HG03066 (cell line): ENCODE measurements at regions not wholly inside any gene's neighbourhood (a gene's known extent, or its start where the extent isn't known, plus 50 kb on each side); places are given as distances from the start of the nearest gene placed in this dataset.

Source experiments
- ATAC-seq: cut with Tn5 transposase; IDR thresholded peaks from one replicate; pipeline ENCODE4 v1.9.1; 2021; ENCODE audit warnings: low read depth; ENCODE audit not compliant: unreplicated experiment

DNA sequence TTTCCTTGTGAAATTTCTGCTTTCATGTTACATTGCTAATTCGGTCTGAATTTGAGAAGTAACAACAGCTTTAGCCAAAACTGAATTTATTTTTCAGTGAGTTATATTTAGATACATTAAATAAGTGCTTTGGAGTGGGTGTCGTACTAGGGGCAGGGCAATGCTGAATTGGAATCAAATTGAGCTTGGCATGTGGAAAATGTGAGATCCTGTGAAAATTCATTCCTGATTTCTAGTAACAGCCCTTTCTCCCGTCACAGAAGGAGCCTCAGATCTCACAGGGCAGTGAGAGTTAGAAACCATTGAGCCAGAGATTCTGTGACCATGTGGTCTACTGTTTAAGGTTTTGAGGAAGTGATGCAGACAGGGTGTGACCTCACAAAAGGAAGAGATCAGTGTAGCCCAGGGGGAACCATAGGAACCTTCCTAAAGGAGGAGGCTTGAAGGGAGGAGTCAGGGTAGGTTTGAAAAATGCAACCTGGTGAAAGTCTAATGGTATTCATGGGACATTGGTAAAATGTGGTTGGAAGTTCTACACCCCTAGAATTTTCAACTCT, 1136.8 kb downstream of the AACS start:
- no peak for ATAC-seq

DNA sequence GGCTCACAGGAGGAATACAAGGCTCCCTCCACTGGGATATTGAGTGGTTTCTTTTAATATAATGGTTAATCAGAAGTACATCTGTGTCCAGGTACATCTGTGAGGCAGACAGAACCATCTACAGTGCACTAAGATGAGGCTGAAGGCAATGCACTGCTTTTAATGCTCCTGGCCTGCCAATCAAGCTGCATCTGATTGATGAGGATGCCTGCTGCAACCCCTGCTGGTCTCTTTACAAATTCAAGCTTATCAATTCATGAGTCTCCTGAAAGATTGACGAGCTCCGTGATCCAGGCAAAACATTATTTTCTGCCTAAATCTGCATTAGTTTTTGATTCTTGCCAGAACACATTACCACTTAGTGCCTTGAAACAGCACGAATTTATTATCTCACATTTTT, 1139.1 kb downstream of the AACS start:
- ATAC-seq: no peak

DNA sequence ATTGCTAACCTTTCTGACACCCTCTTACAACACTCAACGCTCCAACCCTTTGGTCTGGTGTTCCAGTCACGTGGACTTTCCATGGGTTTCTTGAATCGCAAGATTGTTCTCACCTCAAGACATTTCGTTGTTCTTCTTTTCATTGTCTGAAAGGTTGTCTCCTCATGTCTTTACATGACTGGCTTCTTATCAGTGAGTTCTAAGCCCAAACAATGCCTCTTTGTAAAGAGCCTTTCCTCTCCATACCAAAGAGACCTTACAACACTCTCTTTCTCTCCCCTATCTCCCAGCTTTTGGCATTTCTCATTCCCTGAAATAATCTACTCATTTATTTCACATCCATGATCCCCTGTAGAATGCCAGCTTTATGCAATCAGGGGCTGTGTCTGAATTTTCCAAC, 1144.8 kb downstream of the AACS start:
- ATAC-seq: no peak

DNA sequence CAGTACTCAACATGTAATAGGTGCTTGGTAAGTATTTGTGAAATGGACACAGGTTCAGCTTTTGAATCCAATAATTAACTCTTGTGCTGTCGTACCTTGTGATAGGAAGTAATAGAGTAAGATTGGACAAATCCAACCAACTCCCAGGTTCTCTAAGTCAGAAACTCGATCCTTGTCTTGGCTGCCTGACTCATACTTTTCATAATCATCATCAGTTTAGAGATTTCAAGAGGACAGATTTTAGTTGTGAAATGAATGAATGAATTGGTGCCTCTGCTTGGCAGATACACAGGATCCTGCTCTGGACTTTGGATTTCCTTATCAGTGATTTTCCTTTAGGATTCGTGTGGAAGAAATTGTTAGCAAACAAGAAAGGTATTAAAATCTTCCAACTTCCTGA, 1145.2 kb downstream of the AACS start:
- ATAC-seq: no peak

DNA sequence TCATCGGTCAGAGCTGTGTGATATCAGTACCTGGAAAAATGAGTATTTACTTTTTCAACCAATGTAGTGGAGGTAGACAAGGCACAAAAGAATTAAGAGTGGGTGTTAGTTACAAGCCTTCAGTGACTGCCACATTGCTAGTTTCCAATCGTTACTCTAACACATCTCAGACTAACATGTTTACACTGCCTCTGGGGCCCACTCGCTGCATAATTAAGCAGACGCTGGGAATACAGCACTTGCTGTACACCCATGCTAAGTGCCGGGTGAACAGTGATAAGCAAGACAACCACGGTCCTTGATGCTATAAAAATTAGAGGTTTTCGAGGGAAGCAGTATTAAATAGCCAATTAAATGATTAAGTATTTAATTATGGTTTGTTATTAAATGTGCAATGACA, 1147.6 kb downstream of the AACS start:
- no peak for ATAC-seq

DNA sequence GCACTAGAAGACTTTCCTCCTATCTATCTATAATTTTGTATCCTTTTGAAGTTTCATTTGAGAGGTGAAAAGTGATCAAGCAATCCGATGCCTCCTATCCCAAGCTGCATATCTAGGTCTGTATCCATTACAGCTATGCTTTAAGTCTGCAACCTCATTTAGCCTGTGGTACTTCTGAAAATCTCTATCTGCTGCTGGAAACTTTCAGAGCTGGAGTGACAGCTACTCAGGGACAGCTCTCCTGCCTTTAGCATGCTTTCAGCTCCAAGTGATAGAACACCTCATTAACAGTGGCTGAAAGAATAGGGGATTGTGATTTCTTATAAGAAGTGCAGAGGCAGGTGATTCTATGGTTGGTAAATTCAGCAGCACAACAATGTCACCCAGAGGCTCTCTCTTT, 1153.5 kb downstream of the AACS start:
- ATAC-seq: no peak

DNA sequence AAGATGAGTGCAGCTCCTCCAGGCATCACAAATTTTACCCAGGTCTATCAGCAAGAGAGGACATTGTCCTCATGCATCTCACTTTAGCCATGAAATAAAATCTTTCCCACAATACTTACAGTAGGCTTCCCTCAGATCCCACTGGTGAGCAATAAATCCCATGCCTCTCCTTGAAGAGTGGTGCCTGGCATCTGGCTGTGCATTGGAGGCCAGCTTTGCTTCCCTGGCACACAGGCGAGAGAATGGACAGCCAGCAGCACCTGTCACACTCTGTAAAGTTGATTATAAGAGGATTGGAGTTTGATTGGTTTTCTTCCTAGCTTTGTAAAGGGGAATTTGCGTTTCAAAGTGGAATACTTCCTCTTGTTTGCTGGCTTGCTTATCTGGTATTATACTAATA, 1153.9 kb downstream of the AACS start:
- no peak for ATAC-seq

DNA sequence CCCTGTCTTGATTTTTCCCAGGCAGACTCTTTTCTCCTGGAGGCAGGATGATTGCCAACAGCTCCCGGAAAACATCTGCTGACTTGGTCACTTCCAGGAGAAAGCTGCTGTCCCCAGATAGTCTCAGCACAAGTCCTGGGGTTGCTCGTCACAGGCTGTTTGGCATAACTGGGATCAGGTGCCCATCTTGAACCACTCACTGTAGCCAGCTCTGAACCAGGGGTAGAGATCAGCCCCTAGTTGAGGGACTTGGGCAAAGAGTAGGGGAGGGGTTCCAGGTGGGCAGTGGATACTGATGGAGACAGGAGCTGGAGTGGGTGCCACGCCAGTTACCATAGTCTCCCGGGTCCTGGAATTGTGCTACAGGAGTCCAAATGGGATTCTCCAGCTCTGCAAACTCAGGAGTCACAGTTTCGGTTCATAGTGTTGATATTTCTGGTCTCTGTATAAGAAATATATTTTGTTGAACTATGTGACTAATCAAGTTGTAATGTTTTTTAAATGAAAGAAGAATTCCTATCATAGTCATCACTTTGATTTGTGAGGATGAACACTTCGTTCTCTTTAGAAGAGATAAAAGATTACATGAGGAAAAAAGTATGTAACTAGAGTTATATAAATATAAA, 1154.5 kb downstream of the AACS start:
- ATAC-seq: no peak

DNA sequence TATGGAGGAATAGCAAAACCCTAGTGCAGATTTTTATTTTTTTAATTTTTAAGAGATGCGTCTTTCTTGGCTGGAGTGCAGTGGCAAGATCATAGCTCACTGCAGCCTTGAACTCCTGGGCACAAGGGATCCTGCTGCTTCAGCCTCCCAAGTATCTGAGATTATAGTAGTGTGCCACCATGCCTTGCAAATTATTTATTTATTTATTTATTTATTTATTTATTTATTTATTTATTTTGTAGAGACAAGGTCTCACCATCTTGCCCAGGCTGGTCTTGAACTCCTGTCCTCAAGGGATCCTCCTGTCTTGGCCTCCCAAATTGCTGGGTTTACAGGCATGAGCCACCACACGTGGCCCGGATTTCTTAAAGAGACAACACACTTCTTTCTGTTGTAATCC, 1158.8 kb downstream of the AACS start:
- no peak for ATAC-seq

DNA sequence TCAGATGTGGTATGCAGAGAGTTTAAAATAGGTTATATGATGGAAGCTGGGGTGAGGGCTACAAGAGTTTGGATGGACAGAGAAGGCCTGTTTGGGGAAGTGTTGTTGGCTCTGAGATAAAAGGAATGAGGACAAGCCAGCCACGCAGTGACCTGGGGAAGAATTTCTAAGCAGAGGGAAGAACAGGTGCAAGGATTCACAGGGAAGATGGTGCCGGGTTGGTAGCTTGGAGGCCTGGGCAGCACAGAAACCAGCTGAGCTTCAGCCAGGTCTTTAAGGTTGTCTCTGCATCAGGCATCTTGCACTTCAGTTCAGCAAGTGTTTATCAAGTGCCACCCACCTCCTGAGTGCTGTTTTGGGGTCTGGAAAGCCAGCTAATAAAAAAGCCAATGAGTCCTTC, 1163.7 kb downstream of the AACS start:
- no peak for ATAC-seq

DNA sequence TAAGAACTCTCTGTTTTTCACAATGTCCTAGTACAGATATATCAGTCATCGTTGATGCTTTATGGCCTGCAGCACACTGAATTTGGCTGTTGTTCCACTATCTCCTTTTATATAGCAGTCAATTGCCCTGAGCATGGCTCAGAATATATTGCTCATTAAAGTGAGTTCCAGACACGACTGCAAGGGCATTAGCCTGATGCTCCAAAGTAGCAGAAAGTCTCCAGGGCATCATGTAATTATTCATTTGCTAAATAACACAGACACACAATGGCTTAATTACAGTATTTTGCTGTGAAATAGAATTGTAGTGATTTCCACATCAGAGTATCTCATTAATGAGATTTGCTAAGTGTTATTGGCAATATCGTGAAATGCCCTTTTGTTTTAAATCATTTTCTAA, 1167.5 kb downstream of the AACS start:
- no peak for ATAC-seq

DNA sequence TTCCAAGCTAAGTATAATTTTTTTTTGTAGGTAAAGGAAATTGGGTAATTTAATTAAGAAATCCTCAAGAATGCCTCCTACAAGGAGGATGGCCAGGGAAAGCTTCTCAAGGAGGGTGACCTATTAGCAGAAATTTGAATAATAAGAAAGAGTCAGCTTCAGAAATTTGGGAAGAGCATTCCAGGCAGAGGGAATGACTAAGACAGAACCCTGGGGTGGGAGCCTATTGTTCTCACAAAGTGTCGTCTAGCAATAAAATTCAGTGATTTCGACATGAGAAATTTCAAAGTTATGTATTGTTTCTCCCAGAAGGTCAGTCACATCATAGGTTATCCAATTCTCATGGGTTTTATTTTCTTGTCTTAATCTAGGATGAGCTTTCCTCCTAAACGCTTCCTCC, 1168.4 kb downstream of the AACS start:
- no peak for ATAC-seq

DNA sequence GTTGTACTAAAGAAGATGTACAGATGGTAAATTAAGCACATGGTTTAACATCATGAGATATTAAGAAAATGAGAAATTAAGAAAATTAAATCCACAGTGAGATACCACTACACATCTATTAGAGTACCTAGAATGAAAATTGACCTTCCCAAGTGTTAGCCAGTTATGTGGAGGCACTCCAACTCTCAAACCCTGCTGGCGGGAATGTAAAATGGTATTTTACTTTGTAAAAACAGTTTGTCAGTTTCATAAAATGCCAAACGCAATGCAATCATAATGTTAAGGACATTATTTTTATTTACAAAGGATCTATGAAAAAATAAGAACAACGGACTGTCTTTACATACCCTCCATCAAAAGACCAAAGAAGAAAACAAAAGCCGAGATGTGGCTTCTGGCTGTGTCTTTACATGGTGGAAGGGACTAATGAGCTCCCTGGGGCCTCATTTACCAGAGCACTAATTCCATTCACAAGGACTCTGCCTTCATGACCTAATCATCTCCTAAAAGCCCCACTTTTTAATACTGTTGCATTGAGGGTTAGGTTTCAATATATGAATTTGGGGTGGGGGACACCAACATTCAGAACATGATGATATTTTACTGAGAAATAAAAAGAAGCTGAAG, 1178.7 kb downstream of the AACS start:
- no peak for ATAC-seq

DNA sequence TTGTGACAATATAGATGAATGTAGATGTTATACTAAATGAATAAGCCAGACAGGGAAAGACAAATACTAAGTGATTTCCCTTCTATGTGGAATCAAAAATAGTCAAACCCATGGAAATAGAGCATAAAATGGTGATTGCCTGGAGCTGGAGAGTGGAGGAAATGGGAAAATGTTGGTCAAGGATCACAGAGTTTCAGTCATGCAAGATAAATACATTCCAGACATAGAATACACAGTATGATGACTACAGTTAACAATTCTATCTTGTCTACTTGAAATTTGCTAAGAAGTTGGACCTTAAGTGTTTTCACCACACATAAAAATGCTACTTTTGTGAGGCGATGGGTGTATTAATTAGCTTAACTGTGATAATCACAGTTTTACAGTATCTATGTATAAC, 1182.7 kb downstream of the AACS start:
- ATAC-seq: no peak

DNA sequence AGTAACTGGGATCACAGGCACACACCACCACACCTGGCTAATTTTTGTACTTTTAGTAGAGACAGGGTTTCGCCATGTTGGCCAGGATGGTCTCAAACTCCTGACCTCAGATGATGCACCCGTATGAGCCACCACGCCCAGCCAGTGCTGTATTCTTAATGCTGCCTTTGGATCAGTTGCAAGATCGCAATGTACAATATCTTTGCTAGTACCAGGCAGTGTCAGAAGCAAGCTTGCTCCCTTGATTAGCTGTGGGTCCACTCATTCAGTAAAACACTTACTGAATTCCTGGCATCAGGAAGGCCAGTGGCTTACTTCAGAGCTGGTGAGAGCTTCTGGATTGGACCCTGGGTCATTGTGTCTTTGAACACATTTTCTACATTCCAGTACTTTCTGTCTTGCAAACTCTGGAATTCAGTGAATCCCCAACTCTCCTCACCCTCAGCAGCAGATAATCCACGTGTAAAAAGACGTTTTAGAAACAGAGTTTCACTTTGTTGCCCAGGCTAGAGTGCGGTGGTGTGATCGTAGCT, 1183.7 kb downstream of the AACS start:
- no peak for ATAC-seq

DNA sequence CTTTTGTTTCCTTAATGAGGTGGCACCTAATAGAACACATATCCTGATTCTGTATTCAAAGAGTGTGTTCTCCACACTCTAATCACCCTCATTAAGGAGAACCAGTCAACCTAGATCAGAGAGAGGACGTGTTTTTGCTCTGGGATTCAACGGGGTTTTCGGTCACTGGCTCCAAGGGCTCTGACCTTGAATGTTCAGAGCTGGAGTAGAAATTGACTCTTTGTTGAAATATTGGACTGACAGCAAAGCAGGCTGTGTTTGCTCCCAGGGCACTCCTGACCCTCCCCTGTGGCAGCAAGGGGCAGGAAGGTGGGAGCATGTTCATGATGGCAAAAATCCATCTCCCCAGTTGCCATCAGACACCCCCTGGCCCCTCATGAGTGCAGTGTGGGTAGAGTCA, 1193.0 kb downstream of the AACS start:
- ATAC-seq: no peak

DNA sequence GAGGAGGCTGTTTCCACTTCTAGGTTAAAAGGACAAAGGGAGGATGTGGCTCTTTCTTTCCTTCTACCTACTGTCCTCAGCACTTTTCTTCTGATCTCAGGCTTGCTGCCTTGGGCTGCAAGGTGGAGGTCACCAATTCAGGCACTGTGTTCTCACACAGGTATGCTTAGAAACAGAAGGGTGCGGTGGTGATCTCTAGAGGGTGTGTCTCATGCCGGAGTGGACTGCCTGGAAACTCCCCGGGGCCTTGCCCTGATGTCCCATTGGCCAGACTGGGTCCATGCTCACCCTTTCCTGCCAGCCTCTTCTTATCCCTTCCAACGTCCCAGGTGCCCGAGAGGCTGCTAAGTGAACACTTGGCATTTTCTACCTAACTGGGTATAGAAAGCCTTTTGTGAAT, 1197.6 kb downstream of the AACS start:
- ATAC-seq: no peak

DNA sequence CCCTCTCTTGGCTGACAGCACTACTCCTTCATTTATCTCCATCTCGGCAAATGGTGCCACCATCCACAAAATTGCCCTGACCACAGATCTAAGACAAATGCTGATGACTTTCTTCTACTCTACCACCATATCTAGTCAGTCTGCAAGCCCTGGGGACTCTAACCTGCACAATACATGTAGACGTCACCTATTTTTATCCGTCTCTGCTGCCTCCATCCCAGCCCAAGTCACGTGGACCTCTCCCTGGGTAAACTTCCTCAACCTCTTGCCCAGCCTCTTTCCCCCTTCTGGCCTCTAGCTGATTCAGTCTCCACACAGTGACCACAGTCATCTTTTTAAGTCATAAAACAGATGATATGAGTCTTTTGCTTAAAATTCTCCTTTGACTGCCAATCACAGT, 1203.0 kb downstream of the AACS start:
- ATAC-seq: no peak

DNA sequence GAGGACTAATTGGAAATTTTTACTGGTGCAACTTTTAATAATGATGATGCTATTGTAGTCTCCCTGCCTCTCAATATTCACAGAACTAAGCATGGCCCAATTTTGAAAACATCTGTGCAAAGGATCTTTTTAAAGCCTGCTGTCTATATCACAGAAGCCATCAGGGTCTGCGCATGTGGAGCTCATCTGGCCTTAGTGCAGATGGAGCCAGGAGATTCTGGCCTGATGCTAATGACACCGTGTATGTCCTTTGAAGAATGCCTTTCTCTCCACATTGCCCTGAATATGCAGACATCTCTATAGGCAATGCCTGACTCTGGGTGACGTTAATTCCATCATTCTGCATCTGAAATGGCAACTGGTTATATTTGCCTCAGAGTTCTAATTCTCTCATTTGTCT, 1205.9 kb downstream of the AACS start:
- ATAC-seq: no peak

DNA sequence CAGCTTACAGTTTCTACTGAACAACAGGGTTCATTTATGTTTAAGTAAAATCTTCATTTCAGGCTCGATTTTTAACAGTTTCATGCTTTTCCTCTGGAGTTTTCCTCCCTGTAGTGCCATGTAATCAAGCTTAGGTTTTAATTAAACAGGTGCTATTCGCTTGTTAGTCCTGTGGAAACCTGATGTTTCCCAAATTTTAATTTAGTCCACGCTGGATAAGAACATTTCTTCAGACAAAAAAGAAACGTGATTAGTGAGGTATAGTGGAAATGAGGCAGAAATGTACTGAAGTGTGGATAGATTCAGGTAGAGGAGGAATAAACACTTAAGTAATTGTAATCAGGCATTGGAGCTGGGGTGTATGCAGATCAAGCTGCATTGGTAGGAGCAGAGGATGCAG, 1217.5 kb downstream of the AACS start:
- no peak for ATAC-seq

DNA sequence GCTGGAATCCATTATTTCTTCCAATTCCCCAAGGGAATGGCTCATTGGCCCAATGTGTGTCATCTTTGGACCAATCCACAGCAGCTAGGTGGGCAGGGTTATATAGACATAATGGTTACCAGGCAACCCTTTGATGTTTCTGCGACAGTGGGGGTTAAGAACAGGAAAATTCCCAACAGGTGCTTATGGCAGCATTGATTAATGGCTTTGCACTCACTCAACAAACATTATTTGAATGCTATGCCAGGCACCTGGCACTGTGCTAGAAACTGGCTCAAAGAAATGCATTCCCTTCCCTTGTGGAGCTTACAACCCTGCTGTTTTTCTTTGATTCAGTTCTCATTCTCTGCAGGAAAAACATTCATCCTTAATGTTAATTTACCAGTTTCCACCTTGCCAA, 1221.0 kb downstream of the AACS start:
- no peak for ATAC-seq

DNA sequence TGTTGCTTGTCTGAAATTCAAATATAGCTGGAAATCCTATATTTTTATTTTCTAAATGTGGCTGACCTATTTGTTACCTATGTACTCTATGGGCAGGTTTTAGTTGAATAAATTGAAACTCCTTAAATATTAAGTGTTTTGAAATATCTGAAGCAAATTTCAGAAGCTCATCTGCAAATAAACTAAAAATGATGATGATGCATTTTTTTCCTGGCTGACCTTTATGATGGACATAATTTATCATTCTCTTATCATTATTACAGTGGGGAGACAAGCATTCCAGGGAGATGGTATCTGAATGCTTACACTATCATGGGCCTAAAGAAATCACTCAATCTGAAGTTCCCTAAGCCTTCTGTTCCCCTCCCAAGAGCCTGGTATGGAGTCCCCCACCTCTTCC, 1225.2 kb downstream of the AACS start:
- no peak for ATAC-seq
